ENCODE measurements at regions not wholly inside any gene's neighbourhood (a gene's known extent, or its start where the extent isn't known, plus 50 kb on each side); places are given as distances from the start of the nearest gene placed in this dataset.

GRCh38 chr6:168783720-168784119, 342.7 kb downstream of the SMOC2 start:
- H3K4me1 ChIP-seq (replicated peaks) = no peaks in the 10 kb centered on the region
- no peaks in the 10 kb centered on the region for H3K9me3 ChIP-seq
- no peak overlapping the region for H3K4me3 ChIP-seq
- H3K27ac ChIP-seq = no peak overlapping the region
- no peaks in the 10 kb centered on the region for H3K36me3 ChIP-seq
- no peaks in the 10 kb centered on the region for H3K27me3 ChIP-seq (replicated peaks; ENCODE audit: insufficient read depth)
- no peak for DNase-seq (ENCODE audit: low spot score)
- TF ChIP-seq POLR2A (IDR thresholded peaks at IDR 0.05) (no peak), CTCF (IDR thresholded peaks at IDR 0.05) (no peak), POLR2AphosphoS5 (IDR thresholded peaks at IDR 0.05) (no peak)
- WGBS = 93% methylated on average over 11 of the region's 11 CpGs
- intact Hi-C loops (cut with DNase I) = no loop called here

DNA sequence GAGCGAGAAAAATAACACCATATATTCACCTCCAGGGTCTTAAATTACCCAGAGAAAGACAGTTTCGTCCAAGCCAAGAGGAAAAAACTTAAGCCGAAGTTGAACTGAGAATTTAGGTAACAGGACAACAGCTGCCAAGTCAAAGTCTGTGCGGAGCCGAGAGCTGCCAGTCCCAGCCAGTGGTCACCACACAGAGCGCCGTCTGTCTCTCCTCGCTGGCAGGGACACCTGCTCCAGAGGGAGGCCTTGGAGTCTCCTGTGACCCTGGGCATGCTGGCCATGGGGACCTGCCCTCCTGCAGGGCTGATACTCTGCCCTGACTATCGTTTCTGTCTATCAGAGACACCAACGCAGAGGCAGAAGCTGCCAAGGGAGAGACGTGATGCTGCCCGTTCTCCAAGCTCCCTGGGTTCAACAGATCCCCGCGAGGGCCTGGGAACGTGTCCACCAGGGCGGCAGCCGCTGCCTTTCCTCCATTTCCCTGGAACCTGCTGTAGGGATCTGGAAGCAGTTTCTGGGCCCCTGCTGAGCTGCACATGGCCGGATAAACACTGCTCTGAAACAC, 341.3 kb downstream of the SMOC2 start:
- Histone ChIP-seq H3K27ac (no peak overlapping the region), H3K9me3 (no peaks in the 10 kb centered on the region), H3K4me1 (replicated peaks) (no peaks in the 10 kb centered on the region), H3K27me3 (replicated peaks; ENCODE audit: insufficient read depth) (no peaks in the 10 kb centered on the region), H3K36me3 (no peaks in the 10 kb centered on the region), H3K4me3 (no peak overlapping the region)
- DNase-seq (ENCODE audit: low spot score) = no peak
- WGBS = 52% methylated on average over 18 of the region's 18 CpGs
- intact Hi-C loops (cut with DNase I) = no loop called here
- TF ChIP-seq CTCF (IDR thresholded peaks at IDR 0.05) (no peak), POLR2A (IDR thresholded peaks at IDR 0.05) (no peak), POLR2AphosphoS5 (IDR thresholded peaks at IDR 0.05) (no peak)

- H3K36me3 ChIP-seq = no peaks in the 10 kb centered on the region
- no peaks in the 10 kb centered on the region for H3K4me1 ChIP-seq (replicated peaks)
- H3K4me3 ChIP-seq = no peak overlapping the region
- no peaks in the 10 kb centered on the region for H3K27me3 ChIP-seq (replicated peaks; ENCODE audit: insufficient read depth)
- intact Hi-C loops (cut with DNase I) = no loop called here
- TF ChIP-seq CTCF (IDR thresholded peaks at IDR 0.05) (no peak), POLR2AphosphoS5 (IDR thresholded peaks at IDR 0.05) (peak; percentile 25), POLR2A (IDR thresholded peaks at IDR 0.05) (no peak)
- DNase-seq (ENCODE audit: low spot score) = no peak
- no peaks in the 10 kb centered on the region for H3K9me3 ChIP-seq
- 22% methylated on average over 7 of the region's 7 CpGs for WGBS
- H3K27ac ChIP-seq = no peak overlapping the region
Measured at GRCh38 chr6:168778201-168778600, 337.2 kb downstream of the SMOC2 start.

DNA sequence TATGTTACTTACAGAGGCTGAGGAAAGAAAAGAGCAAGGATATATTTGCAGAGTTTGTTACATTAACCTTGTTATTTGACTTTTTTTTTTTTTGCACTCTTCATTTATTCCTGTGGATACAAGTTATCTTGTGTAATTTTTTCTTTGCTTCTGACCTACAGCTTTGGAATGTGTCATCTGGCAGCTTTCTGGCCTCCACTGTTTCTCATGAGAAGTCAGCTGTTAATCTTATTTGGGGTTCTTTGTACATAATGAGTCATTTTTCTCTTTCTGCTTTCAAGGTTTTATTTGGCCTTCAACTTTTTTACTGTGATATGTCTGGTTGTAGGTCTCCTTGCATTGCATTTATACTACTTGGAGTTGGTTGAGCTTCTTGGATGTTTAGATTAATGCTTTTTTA, 333.4 kb downstream of the SMOC2 start:
- H3K27me3 ChIP-seq (replicated peaks; ENCODE audit: insufficient read depth) = no peaks in the 10 kb centered on the region
- TF ChIP-seq POLR2AphosphoS5 (IDR thresholded peaks at IDR 0.05) (no peak), POLR2A (IDR thresholded peaks at IDR 0.05) (no peak), CTCF (IDR thresholded peaks at IDR 0.05) (no peak)
- no peak for DNase-seq (ENCODE audit: low spot score)
- intact Hi-C loops (cut with DNase I) = no loop called here
- H3K36me3 ChIP-seq = no peaks in the 10 kb centered on the region
- no peaks in the 10 kb centered on the region for H3K9me3 ChIP-seq
- no peak overlapping the region for H3K27ac ChIP-seq
- no peak overlapping the region for H3K4me3 ChIP-seq
- H3K4me1 ChIP-seq (replicated peaks) = no peaks in the 10 kb centered on the region

DNA sequence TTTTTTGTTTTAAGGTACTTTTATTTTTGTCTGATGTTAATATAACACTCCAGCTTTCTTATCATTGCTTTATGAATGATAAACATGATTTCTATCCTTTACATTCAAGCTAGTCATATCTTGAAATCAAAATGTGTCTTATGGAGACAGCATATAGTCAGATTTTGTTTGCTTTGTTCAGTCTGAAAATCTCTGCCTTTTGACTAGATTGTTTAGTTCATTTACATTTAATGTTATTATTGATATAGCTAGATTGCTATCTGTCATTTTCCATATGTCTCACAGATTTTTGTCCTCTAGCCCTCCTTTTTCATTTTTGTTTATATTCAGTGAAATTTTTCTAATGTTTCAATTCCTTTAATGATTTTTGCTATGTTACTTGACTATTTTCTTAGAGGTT, 332.8 kb downstream of the SMOC2 start:
- H3K4me1 ChIP-seq (replicated peaks) = no peaks in the 10 kb centered on the region
- no peaks in the 10 kb centered on the region for H3K27me3 ChIP-seq (replicated peaks; ENCODE audit: insufficient read depth)
- H3K36me3 ChIP-seq = no peaks in the 10 kb centered on the region
- TF ChIP-seq CTCF (IDR thresholded peaks at IDR 0.05) (no peak), POLR2A (IDR thresholded peaks at IDR 0.05) (no peak), POLR2AphosphoS5 (IDR thresholded peaks at IDR 0.05) (no peak)
- H3K4me3 ChIP-seq = no peak overlapping the region
- H3K9me3 ChIP-seq = no peaks in the 10 kb centered on the region
- H3K27ac ChIP-seq = no peak overlapping the region
- no peak for DNase-seq (ENCODE audit: low spot score)
- intact Hi-C loops (cut with DNase I) = no loop called here
